HG02870 (cell line): ENCODE measurements at regions not wholly inside any gene's neighbourhood (a gene's known extent, or its start where the extent isn't known, plus 50 kb on each side); places are given as distances from the start of the nearest gene placed in this dataset.

Source experiments
- ATAC-seq: cut with Tn5 transposase; IDR thresholded peaks from one replicate; pipeline ENCODE4 v1.9.1; 2021; ENCODE audit warnings: mild to moderate bottlenecking, moderate library complexity; ENCODE audit not compliant: unreplicated experiment

GRCh38 chr6:91505199-91505598 lies 918.3 kb upstream of the MAP3K7 start:
- ATAC-seq: no peak

DNA sequence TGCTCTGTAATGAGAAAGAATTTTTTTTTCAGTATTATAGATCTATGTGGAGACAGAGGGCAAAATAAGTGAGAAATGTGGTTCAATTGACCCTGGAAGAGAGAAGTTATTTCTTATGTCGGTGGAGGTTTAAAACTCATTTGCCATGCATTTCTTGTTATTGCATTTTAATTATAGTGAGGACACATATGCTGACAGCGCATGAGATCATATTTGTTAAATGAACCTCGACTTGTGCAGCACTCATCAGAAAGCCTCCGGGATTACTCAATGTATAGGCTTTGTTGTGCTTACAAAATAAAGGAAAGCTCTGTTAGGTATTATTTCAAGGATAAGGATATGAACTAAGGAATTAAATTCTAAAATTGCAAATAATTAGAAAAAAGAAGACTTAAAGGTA lies 915.1 kb upstream of the MAP3K7 start:
- ATAC-seq: no peak

DNA sequence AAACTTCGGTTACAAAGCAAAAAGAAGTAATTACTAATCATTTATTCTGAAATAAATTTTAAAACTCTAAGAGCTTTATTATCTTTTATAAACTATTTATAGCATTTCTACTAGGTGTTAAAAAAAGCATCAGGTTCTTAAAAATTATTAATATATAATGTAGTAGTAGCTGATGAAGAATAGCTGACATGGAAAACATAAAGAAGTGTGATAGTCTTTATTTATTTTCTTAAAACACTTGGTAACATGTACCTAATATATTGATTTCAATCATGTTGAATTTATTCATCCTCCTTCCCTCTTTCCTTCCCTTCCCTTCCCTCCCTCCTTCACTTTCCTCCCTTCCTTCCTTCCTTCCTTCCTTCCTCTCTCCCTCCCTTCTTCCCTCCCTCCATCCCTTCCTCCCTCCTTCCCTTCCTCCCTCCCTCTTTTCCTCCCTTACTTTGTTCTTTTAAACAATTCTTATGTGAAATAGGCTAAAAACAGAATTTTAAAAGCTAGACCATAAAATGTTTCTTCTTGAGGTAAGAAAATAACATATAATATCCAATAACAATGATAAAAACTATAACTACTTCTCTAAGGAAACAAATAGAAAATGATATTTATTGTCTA lies 913.9 kb upstream of the MAP3K7 start:
- ATAC-seq: no peak

DNA sequence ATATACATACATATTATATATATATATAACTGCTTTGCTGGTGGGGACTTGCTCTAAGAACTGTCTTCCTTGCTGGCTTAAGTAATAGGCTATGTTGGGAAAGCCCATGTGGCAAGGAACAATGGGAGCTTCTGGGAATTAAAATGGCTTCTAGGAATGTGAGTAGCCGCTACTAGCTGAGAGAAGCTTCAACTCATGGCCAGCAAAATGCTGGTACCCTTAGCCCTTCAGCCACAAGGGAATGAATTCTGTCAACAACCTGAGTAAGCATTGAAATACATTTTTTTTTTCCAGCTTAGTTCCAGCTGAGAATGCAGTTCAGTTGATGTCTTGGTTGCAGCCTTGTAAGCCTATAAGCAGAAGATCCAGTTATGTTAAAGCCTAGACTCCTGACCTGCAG lies 911.7 kb upstream of the MAP3K7 start:
- no peak for ATAC-seq

DNA sequence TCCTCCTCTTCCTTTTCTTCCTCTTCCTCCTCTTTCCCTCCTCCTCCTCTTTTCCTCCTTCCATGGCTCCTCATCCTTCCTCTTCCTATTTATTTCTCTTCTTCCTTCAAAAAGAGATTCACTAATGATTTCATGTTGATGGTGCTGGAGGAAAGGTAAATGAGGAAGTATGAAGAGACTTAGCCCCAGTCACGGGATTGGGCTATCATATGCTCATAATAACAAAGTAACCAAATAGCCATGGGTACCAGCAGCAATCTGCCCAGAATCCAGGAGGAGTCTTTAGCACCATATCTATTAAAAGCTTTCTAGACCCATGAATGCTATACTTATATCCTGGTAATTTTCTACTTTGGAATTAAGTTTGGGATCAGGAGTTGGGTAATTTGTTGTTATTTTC lies 910.9 kb upstream of the MAP3K7 start:
- ATAC-seq: no peak

DNA sequence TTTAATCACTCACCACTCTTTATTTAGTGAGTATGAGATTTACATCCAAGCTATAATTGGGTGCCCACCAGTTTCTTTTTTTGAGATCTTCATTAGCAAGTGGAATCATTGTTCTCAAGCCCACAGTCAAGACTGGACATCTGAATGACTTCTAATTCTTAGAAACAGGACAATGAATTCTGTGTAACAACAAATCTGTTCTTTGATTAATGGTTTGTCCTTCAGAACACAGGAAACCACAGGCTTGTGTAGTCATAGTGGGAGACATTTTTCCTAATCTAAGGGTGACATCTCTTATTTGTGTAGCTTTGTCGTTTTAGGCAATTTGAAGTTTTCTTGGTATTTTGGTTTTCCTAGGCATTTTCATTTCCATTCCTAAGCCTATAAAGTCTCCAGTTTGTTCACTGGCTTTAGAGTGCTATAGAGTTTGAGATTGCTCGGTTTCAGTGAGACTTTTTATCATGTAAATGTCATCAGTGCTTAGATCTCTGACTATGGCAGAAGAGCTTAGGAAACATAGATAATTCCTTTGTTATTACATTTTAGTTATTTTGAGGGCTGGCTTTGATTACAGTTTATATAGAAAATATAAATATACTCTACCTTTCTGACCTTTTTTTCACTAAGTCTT lies 903.9 kb upstream of the MAP3K7 start:
- no peak for ATAC-seq

GRCh38 chr6:91487696-91488392 lies 901.0 kb upstream of the MAP3K7 start:
- no peak for ATAC-seq

DNA sequence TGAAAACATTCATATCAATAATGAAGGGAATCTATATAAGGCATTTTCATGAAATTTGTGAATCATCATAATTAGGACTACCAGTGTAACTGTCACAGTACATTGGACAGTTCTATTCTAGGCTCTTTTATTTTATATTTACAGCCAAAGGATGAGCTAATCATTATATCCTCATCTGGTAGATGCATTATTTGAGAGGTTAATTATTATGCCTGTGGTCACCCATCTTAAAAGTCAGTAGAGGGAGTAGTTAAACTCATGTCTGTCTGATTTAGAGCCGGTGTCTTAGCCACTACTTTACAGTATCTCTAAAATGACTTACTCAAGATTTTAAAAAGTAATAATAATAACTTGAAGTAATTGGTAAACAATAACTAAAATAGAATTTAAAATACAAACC lies 899.3 kb upstream of the MAP3K7 start:
- no peak for ATAC-seq

GRCh38 chr6:91485047-91485446 lies 898.2 kb upstream of the MAP3K7 start:
- no peak for ATAC-seq

- ATAC-seq: peak; percentile 36
Measured at GRCh38 chr6:91483415-91484105, 896.7 kb upstream of the MAP3K7 start.

- peak; percentile 80 for ATAC-seq
Measured at GRCh38 chr6:91482498-91482897, 895.6 kb upstream of the MAP3K7 start.

- no peak for ATAC-seq
Measured at GRCh38 chr6:91480402-91480801, 893.5 kb upstream of the MAP3K7 start.

- ATAC-seq: no peak
Measured at GRCh38 chr6:91477688-91478087, 890.8 kb upstream of the MAP3K7 start.

DNA sequence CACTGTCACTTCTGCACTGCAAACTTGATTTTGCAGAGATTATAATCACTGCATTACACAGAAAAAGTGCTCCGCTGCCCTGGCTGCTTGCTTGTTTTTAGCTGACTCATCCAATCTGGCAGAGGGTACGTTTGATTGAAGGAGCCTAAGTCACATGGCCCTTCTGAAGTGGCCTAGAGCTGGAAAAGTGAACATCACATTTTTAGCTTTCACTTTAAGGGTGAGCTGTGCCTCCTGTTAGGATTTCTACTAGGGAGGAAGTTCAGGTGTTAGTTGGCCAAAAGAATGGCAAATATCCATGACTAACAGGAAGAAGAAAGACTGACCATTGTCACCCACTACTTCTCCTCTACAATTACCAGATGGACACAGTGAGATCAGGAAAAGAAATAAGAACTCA lies 889.1 kb upstream of the MAP3K7 start:
- no peak for ATAC-seq

GRCh38 chr6:91465393-91465792 lies 878.5 kb upstream of the MAP3K7 start:
- no peak for ATAC-seq

DNA sequence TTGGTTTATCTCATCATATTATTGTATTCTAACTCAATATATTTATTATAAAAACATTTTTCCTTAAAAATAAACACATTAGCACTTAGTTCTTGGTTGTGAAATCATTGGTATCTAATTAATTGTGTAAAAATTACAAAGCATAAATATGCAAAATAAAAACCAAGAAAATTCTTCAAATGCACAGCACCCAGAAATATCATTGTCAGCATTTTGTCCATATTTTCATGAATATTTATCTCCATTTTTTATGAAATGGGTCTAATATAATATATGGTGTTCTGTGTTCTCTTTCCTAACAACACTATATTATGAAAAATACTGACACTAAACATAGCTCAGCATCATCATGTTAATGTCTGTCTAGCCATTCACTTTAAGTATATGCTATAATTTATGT lies 877.8 kb upstream of the MAP3K7 start:
- ATAC-seq: no peak

DNA sequence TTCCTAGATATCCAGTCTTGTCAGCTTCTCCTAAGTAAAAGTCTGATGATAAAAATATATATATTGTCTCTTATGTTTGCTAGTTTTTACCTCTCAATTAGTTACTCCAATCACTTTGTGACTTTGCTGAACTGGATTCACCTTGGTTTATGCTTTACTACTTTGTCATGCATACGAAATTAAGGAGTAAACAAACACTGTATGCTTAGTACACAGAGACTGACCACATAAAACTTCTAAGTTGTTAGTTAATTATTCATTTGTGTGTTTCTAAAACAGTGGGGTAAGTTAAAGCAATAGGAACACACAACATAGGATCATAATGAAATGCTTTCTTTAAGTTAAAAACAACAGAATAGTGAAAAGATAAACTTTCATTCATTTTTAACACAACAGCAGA lies 877.3 kb upstream of the MAP3K7 start:
- ATAC-seq: no peak

GRCh38 chr6:91462241-91462640 lies 875.4 kb upstream of the MAP3K7 start:
- ATAC-seq: no peak

DNA sequence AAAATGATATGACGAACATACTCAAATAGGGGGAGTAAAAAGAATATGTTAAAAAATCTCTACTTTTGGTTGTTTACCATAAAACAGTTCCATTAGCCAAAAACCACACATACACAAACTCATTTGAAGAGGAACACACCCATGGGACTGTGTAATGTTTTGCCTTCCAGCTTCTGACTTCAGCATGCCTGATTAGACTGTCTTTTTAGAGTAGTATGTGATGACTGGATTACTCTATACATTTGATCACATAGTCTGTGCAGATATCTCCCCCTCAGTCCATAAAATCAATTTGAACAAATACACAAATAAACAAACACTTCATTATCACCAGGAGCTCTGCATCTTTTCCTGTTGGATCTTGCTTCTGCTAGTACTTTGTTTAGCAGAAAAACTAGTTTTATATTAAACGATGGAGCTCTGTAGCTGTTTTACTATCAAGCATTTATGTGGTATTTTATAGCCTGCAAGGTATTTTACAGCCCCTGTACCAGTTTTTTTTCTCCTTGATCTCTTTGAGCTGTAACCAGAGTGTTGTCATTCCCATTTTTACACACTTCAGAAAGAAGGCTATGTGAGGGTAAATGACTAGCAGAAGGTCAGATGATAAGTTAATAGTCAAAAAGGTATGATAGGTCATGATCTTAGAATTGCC lies 866.5 kb upstream of the MAP3K7 start:
- no peak for ATAC-seq

- no peak for ATAC-seq
Measured at GRCh38 chr6:91449539-91449938, 862.7 kb upstream of the MAP3K7 start.

- no peak for ATAC-seq
Measured at GRCh38 chr6:91447530-91448254, 860.8 kb upstream of the MAP3K7 start.
